ENCODE measurements at regions not wholly inside any gene's neighbourhood (a gene's known extent, or its start where the extent isn't known, plus 50 kb on each side); places are given as distances from the start of the nearest gene placed in this dataset.
"Not testable (repeated sequence)": the region's sequence is repeated elsewhere in the genome, so short reads cannot be mapped to it uniquely, and the experiment has no call there.

- no peak for DNase-seq (ENCODE audit: low spot score)
Observed at GRCh38 chr6:125431971-125432370, 130.2 kb upstream of the HDDC2 start.

GRCh38 chr6:125432963-125433362 is 131.2 kb upstream of the HDDC2 start:
- DNase-seq (ENCODE audit: low spot score), result no peak

DNA sequence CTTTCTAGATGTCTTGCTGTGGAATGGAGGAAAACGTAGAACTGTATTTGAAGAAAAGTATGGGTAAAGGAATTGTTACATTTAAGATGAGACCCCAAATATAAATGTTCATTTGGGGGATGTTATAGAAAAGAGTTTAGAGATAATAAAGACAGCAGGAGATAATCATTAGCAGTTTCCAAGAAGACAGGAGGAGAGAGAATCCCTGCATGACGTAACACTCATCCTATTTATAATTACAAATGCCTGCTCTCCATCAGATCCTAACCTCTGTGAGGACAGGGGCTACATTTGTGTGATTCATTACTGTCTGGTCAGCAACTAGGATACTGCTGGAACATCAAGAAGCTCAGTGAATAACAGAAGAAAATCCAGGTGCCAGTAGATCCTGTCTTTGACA is 133.0 kb upstream of the HDDC2 start:
- DNase-seq (ENCODE audit: low spot score), result no peak

DNA sequence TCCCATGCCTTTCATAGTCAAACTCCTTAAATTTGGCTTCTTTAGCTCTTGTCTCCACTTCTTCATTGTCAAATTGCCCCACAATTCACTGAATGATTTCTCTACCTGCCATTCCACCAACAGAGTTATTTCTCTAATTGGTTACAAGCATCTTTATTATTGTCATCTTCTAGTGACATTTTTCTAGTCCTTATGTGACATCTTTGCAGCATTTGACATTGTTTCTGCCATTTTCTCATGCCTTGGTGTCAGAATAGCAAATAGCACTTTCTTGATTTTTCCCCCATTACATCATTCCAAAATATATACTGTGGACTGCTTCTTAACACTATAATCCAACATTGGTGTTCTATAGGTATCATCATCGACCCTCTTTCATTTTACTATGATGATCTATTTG is 137.7 kb upstream of the HDDC2 start:
- no peak for DNase-seq (ENCODE audit: low spot score)

GRCh38 chr6:125444006-125444923 is 142.5 kb upstream of the HDDC2 start:
- no peak for DNase-seq (ENCODE audit: low spot score)

- no peak for DNase-seq (ENCODE audit: low spot score)
Observed at GRCh38 chr6:125445054-125445453, 143.3 kb upstream of the HDDC2 start.

- no peak for DNase-seq (ENCODE audit: low spot score)
Observed at GRCh38 chr6:125446011-125446410, 144.2 kb upstream of the HDDC2 start.

GRCh38 chr6:125451750-125452149 is 150.0 kb upstream of the HDDC2 start:
- DNase-seq (ENCODE audit: low spot score), result no peak

DNA sequence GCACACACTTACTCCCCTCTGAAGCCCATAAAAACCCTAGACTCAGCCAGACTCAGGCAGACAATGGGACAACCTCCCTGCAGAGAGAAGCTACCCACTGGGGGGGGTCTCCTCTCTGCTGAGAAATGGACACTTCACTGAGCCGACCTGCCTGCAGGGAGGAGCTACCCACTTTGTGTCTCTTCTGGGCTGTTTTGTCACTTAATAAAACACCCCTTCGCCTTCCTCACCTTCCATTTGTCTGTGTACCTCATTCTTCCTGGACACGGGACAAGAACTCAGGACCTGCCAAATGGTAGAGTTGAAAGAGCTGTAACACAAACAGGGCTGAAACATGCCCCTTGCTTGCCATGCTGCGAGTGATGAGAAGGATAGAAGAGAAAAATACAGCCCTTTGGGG is 151.7 kb upstream of the HDDC2 start:
- no peak for DNase-seq (ENCODE audit: low spot score)

DNA sequence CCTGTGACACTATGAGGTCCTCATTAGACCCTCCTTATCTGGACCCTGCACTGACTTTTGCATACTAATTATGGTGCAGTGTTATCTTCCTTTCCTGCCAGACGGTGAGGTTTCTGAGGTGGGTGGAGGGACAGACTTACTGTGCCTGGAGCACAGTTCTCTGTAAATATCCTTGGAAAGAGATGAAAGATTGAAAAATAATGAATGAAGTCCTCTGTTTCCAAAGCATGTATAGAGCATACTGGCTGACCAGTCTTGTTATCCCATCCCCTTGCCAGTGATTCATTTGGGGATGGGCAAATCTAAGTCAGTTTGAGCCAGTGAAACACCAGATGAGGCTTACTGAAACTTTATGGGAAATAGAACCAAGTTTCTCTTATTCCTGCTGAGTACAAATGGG is 152.6 kb upstream of the HDDC2 start:
- no peak for DNase-seq (ENCODE audit: low spot score)

DNA sequence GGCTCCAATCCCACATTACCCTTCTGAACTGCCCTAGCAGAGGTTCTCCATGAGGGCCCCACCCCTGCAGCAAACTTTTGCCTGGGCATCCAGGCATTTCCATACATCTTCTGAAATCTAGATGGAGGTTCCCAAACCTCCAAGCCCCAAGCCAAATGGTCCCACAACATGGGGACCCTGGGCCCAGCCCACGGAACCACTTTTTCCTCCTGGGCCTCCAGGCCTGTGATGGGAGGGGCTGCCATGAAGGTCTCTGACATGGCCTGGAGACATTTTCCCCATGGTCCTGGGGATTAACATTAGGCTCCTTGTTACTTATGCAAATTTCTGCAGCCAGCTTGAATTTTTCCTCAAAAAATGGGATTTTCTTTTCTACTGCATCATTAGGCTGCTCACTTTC is 156.7 kb upstream of the HDDC2 start:
- DNase-seq (ENCODE audit: low spot score), result not testable (repeated sequence)

GRCh38 chr6:125465332-125465731 is 163.6 kb upstream of the HDDC2 start:
- DNase-seq (ENCODE audit: low spot score), result not testable (repeated sequence)

DNA sequence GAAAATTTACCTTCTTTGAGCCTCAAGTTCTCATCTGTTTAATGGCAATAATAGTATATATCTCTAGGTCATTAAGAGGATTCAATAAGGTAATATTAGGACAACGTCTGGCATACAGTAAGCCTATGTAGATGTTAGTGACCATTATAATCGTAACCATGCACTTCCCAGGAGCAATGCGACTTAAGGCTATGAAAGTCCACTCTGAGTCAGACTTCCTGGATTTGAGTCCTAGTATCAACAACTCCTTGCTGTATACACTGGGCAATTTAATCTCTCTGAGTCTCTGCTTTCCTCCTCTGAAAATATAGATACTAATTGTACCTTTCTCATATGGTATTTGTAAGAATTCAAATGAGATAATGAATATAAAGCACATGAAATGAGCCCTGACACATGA is 168.1 kb upstream of the HDDC2 start:
- DNase-seq (ENCODE audit: low spot score), result no peak

- no peak for DNase-seq (ENCODE audit: low spot score)
Observed at GRCh38 chr6:125471667-125472066, 169.9 kb upstream of the HDDC2 start.

GRCh38 chr6:125474061-125474460 is 172.3 kb upstream of the HDDC2 start:
- DNase-seq (ENCODE audit: low spot score), result no peak

GRCh38 chr6:125477156-125477555 is 175.4 kb upstream of the HDDC2 start:
- no peak for DNase-seq (ENCODE audit: low spot score)

- no peak for DNase-seq (ENCODE audit: low spot score)
Observed at GRCh38 chr6:125477844-125478243, 176.1 kb upstream of the HDDC2 start.

DNA sequence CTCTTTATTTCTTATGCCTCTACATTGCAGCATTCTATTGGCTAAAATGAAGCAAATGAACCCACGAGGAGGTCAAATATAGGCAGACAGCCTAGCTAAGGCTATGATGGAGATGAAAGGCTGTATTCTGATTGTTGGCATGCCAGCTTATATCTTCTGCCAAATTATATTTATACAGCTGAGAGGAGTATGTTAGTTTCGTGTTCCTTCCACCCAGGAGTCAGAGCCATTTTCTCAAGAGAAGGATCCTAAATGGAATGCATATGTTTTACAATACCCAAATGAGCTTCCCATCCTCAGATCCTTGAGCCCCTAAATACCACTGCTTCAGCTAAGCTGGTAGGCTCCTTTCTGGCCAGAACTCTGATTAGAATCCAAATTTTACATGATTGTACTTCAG is 178.4 kb upstream of the HDDC2 start:
- no peak for DNase-seq (ENCODE audit: low spot score)

DNA sequence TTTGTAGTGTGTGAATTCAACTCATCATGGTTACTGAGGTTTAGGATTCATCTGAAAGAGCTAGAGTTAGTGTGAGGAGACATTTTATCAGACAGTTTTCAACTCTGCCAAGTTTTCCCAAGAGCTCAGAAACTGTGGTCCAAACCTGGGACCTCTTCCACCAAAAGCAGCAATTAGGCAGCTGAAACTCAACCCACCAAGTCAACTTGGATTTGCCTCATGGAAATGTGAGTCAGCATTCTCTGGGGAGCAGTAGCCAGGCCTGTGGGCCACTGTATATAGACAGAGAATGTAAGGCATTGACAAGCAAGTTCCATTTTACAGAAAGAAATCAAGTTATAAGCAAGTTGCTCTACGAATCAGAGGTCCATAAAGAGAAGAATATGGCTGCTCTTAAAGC is 178.8 kb upstream of the HDDC2 start:
- no peak for DNase-seq (ENCODE audit: low spot score)

DNA sequence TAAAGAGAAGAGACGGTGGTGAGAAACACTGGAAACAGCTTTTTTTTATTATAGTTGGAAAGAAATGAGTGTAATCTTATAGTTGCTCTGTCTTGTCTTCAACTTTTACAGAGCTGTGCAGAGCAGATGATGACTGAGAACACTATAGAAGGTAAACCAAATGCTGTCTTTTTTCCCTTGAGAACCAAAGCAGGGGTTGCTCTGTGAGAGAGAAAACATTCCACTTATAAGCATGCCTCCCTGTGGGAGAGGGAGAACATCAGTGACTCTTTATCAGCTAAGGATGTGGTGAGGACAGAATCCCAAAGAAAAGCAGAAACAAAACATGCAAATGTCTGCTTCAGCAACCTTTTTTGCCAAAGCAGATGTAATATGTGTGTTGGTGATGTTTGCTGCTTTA is 179.3 kb upstream of the HDDC2 start:
- DNase-seq (ENCODE audit: low spot score), result no peak

- no peak for DNase-seq (ENCODE audit: low spot score)
Observed at GRCh38 chr6:125485757-125486156, 184.0 kb upstream of the HDDC2 start.

GRCh38 chr6:125486881-125487280 is 185.1 kb upstream of the HDDC2 start:
- no peak for DNase-seq (ENCODE audit: low spot score)

- DNase-seq (ENCODE audit: low spot score), result no peak
Observed at GRCh38 chr6:125489579-125490285, 188.0 kb upstream of the HDDC2 start.

All from AG08396 (cell line).